ENCODE measurements at regions not wholly inside any gene's neighbourhood (a gene's known extent, or its start where the extent isn't known, plus 50 kb on each side); places are given as distances from the start of the nearest gene placed in this dataset.

GRCh38 chr20:11086970-11087369 lies 413.2 kb upstream of the JAG1 start:
- Histone ChIP-seq H3K4me1 (no peaks in the 10 kb centered on the region), H3K36me3 (no peaks in the 10 kb centered on the region), H3K9me3 (no peaks in the 10 kb centered on the region), H3K4me3 (no peak overlapping the region), H3K27me3 (no peaks in the 10 kb centered on the region), H3K27ac (no peak overlapping the region)
- intact Hi-C loops (cut with DNase I): loop anchor here in 1 of 10 donors (10.0 kb wide), 1 partner anchor 412 kb away; the partner anchor contains the start of gene JAG1
- WGBS, 4 donors: 81 to 88% (median 86%) methylated on average over 5 of the region's 5 CpGs
- DNase-seq: no peak
- no peak for ATAC-seq
- TF ChIP-seq POLR2A (IDR thresholded peaks at IDR 0.05) (no peak), CTCF (IDR thresholded peaks at IDR 0.05) (no peak)

- no peak overlapping the region for H3K27ac ChIP-seq
- H3K27me3 ChIP-seq: no peaks in the 10 kb centered on the region
- 94 to 100% (median 95%) methylated on average over 1 of the region's 1 CpG for WGBS, 4 donors
- TF ChIP-seq POLR2A (IDR thresholded peaks at IDR 0.05): no peak
- intact Hi-C loops (cut with DNase I): no loop called here
- peaks cover 0 to 5% (median 0%) of the 10 kb centered on the region in 12 donors for H3K4me1 ChIP-seq
- DNase-seq (no peak), ATAC-seq (no peak)
- no peaks in the 10 kb centered on the region for H3K36me3 ChIP-seq
- H3K4me3 ChIP-seq: no peak overlapping the region
- no peaks in the 10 kb centered on the region for H3K9me3 ChIP-seq
These were observed 417.0 kb upstream of the JAG1 start for GRCh38 chr20:11090751-11091150.

- ATAC-seq: no peak
- DNase-seq: no peak
- Histone ChIP-seq H3K9me3 (no peaks in the 10 kb centered on the region), H3K27me3 (no peaks in the 10 kb centered on the region), H3K4me1 (peaks cover 0 to 5% (median 0%) of the 10 kb centered on the region in 12 donors), H3K27ac (no peak overlapping the region), H3K36me3 (no peaks in the 10 kb centered on the region), H3K4me3 (no peak overlapping the region)
- 72 to 92% (median 80%) methylated on average over 1 of the region's 1 CpG for WGBS, 4 donors
- intact Hi-C loops (cut with DNase I): no loop called here
- TF ChIP-seq POLR2A (IDR thresholded peaks at IDR 0.05): no peak
- TF ChIP-seq CTCF (IDR thresholded peaks at IDR 0.05): no peak
These were observed 417.7 kb upstream of the JAG1 start for GRCh38 chr20:11091511-11091910.

GRCh38 chr20:11092151-11092550 lies 418.4 kb upstream of the JAG1 start:
- Histone ChIP-seq H3K27ac (no peak overlapping the region), H3K9me3 (no peaks in the 10 kb centered on the region), H3K4me1 (peaks cover 0 to 5% (median 0%) of the 10 kb centered on the region in 12 donors), H3K4me3 (no peak overlapping the region), H3K36me3 (no peaks in the 10 kb centered on the region), H3K27me3 (no peaks in the 10 kb centered on the region)
- DNase-seq (no peak), ATAC-seq (no peak)
- intact Hi-C loops (cut with DNase I): no loop called here
- TF ChIP-seq POLR2A (IDR thresholded peaks at IDR 0.05) (no peak), CTCF (IDR thresholded peaks at IDR 0.05) (no peak)
- 96 to 99% (median 97%) methylated on average over 1 of the region's 1 CpG for WGBS, 4 donors

GRCh38 chr20:11094196-11094595 lies 420.4 kb upstream of the JAG1 start:
- no peaks in the 10 kb centered on the region for H3K27me3 ChIP-seq
- TF ChIP-seq POLR2A (IDR thresholded peaks at IDR 0.05) (no peak), CTCF (IDR thresholded peaks at IDR 0.05) (no peak)
- no peak for DNase-seq
- no peak for ATAC-seq
- no peak overlapping the region for H3K27ac ChIP-seq
- H3K36me3 ChIP-seq: no peaks in the 10 kb centered on the region
- no peak overlapping the region for H3K4me3 ChIP-seq
- H3K4me1 ChIP-seq: peaks cover 0 to 5% (median 0%) of the 10 kb centered on the region in 12 donors
- 94 to 100% (median 96%) methylated on average over 1 of the region's 1 CpG for WGBS, 4 donors
- H3K9me3 ChIP-seq: no peaks in the 10 kb centered on the region
- intact Hi-C loops (cut with DNase I): no loop called here
